WTC11 (cell line): ENCODE measurements at regions not wholly inside any gene's neighbourhood (a gene's known extent, or its start where the extent isn't known, plus 50 kb on each side); places are given as distances from the start of the nearest gene placed in this dataset.
"Not testable (repeated sequence)": the region's sequence is repeated elsewhere in the genome, so short reads cannot be mapped to it uniquely, and the experiment has no call there.

ENCODE experiments used
- CREB1 ChIP-seq: sonication (generic); formaldehyde crosslinking; IDR thresholded peaks from 2 replicates; pipeline ENCODE4 v1.8.0; 2023; ENCODE audit warnings: mild to moderate bottlenecking, missing genetic modification reagents
- ESRRA ChIP-seq: sonication (generic); formaldehyde crosslinking; IDR thresholded peaks from 2 replicates; pipeline ENCODE4 v1.8.1; 2022; ENCODE audit warnings: mild to moderate bottlenecking, missing genetic modification reagents, borderline replicate concordance
- ETV6 ChIP-seq: sonication (generic); formaldehyde crosslinking; IDR thresholded peaks from 2 replicates; pipeline ENCODE4 v1.8.1; 2022; ENCODE audit warnings: mild to moderate bottlenecking, missing genetic modification reagents
- KAT7 ChIP-seq: sonication (generic); formaldehyde crosslinking; IDR thresholded peaks from 2 replicates; pipeline ENCODE4 v1.8.1; 2023; ENCODE audit warnings: missing genetic modification reagents, mild to moderate bottlenecking, borderline replicate concordance
- NR3C1 ChIP-seq: sonication (generic); formaldehyde crosslinking; conservative IDR thresholded peaks from 2 replicates; pipeline ENCODE4 v1.8.1; 2023; ENCODE audit warnings: low read depth, mild to moderate bottlenecking, missing genetic modification reagents
- SMAD3 ChIP-seq: sonication (generic); formaldehyde crosslinking; IDR thresholded peaks from 2 replicates; pipeline ENCODE4 v1.8.0; 2022; ENCODE audit warnings: missing genetic modification reagents, mild to moderate bottlenecking, borderline replicate concordance
- SP1 ChIP-seq: sonication (generic); formaldehyde crosslinking; conservative IDR thresholded peaks from 2 replicates; pipeline ENCODE4 v1.8.1; 2022; ENCODE audit warnings: missing genetic modification reagents
- ZNF263 ChIP-seq: sonication (generic); formaldehyde crosslinking; IDR thresholded peaks from 2 replicates; pipeline ENCODE4 v1.8.1; 2022; ENCODE audit warnings: low read depth, mild to moderate bottlenecking, moderate library complexity, missing genetic modification reagents
- TF ChIP-seq, protein P1 (sequence below): sonication (generic); formaldehyde crosslinking; IDR thresholded peaks from 2 replicates; pipeline ENCODE4 v1.8.1; 2023; ENCODE audit warnings: mild to moderate bottlenecking, missing genetic modification reagents, moderate library complexity
- TF ChIP-seq, protein P2 (sequence below): fragments of 200-600 bp; IDR thresholded peaks from 2 replicates; pipeline ENCODE4 v1.8.0; 2022; ENCODE audit warnings: antibody characterized with exemption
- TF ChIP-seq, protein P3 (sequence below): sonication (generic); formaldehyde crosslinking; IDR thresholded peaks from 2 replicates; pipeline ENCODE4 v1.8.1; 2023; ENCODE audit warnings: mild to moderate bottlenecking, missing genetic modification reagents, borderline replicate concordance
- TF ChIP-seq, protein P4 (sequence below): sonication (generic); formaldehyde crosslinking; IDR thresholded peaks from 2 replicates; pipeline ENCODE4 v1.8.0; 2022; ENCODE audit warnings: mild to moderate bottlenecking, missing genetic modification reagents

DNA sequence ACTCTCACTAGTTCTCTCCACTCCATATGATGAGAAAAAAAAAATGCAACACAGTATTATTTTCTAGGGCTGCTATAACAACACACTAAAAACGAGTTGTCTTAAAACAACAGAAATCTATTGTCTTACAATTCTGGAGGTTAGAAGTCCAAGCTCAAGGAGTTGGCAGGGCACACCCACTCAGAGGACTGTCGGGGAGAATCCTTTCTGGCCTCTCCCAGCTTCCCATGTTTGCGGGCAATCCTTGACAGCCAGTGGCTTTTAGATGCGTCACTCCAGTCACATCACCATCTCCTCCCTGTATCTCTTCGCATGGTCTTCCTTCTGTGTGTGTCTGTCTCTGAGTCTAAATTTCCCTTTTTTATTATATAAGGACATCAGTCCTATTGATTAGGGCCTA, 64.0 kb upstream of the KIF2A start:
- TF ChIP-seq, protein P1, sequence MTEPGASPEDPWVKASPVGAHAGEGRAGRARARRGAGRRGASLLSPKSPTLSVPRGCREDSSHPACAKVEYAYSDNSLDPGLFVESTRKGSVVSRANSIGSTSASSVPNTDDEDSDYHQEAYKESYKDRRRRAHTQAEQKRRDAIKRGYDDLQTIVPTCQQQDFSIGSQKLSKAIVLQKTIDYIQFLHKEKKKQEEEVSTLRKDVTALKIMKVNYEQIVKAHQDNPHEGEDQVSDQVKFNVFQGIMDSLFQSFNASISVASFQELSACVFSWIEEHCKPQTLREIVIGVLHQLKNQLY: not testable (repeated sequence)
- TF ChIP-seq, protein P2, sequence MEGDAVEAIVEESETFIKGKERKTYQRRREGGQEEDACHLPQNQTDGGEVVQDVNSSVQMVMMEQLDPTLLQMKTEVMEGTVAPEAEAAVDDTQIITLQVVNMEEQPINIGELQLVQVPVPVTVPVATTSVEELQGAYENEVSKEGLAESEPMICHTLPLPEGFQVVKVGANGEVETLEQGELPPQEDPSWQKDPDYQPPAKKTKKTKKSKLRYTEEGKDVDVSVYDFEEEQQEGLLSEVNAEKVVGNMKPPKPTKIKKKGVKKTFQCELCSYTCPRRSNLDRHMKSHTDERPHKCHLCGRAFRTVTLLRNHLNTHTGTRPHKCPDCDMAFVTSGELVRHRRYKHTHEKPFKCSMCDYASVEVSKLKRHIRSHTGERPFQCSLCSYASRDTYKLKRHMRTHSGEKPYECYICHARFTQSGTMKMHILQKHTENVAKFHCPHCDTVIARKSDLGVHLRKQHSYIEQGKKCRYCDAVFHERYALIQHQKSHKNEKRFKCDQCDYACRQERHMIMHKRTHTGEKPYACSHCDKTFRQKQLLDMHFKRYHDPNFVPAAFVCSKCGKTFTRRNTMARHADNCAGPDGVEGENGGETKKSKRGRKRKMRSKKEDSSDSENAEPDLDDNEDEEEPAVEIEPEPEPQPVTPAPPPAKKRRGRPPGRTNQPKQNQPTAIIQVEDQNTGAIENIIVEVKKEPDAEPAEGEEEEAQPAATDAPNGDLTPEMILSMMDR: not testable (repeated sequence)
- not testable (repeated sequence) for TF ChIP-seq ESRRA (CRISPR knock-in tag); KAT7 (CRISPR knock-in tag); SMAD3 (CRISPR knock-in tag); NR3C1 (CRISPR knock-in tag); ZNF263 (CRISPR knock-in tag); ETV6; CREB1 (CRISPR knock-in tag); SP1
- TF ChIP-seq, protein P3, sequence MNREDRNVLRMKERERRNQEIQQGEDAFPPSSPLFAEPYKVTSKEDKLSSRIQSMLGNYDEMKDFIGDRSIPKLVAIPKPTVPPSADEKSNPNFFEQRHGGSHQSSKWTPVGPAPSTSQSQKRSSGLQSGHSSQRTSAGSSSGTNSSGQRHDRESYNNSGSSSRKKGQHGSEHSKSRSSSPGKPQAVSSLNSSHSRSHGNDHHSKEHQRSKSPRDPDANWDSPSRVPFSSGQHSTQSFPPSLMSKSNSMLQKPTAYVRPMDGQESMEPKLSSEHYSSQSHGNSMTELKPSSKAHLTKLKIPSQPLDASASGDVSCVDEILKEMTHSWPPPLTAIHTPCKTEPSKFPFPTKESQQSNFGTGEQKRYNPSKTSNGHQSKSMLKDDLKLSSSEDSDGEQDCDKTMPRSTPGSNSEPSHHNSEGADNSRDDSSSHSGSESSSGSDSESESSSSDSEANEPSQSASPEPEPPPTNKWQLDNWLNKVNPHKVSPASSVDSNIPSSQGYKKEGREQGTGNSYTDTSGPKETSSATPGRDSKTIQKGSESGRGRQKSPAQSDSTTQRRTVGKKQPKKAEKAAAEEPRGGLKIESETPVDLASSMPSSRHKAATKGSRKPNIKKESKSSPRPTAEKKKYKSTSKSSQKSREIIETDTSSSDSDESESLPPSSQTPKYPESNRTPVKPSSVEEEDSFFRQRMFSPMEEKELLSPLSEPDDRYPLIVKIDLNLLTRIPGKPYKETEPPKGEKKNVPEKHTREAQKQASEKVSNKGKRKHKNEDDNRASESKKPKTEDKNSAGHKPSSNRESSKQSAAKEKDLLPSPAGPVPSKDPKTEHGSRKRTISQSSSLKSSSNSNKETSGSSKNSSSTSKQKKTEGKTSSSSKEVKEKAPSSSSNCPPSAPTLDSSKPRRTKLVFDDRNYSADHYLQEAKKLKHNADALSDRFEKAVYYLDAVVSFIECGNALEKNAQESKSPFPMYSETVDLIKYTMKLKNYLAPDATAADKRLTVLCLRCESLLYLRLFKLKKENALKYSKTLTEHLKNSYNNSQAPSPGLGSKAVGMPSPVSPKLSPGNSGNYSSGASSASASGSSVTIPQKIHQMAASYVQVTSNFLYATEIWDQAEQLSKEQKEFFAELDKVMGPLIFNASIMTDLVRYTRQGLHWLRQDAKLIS (CRISPR knock-in tag): not testable (repeated sequence)
- TF ChIP-seq, protein P4, sequence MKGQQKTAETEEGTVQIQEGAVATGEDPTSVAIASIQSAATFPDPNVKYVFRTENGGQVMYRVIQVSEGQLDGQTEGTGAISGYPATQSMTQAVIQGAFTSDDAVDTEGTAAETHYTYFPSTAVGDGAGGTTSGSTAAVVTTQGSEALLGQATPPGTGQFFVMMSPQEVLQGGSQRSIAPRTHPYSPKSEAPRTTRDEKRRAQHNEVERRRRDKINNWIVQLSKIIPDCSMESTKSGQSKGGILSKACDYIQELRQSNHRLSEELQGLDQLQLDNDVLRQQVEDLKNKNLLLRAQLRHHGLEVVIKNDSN (CRISPR knock-in tag): not testable (repeated sequence)
